WTC11 (cell line): ENCODE measurements at regions not wholly inside any gene's neighbourhood (a gene's known extent, or its start where the extent isn't known, plus 50 kb on each side); places are given as distances from the start of the nearest gene placed in this dataset.

Experiments
- ATAC-seq: fragments of 200-7000 bp; cut with Tn5 transposase; 2 replicates; pipeline ENCODE4 v1.10.0; 2021; ENCODE audit warnings: mild to moderate bottlenecking, moderate library complexity
- CTCF ChIA-PET: fragments of 300-600 bp; sonication (Branson Sonifier 250); formaldehyde crosslinking; loops from one replicate; lab custom pipeline; 2021; ENCODE audit warnings: antibody characterized with exemption; lab: Charles Lee
- POLR2A ChIA-PET: fragments of 350-600 bp; sonication (Branson Sonifier 250); formaldehyde crosslinking; loops from one replicate; lab custom pipeline; 2021; ENCODE audit warnings: antibody characterized with exemption; lab: Charles Lee
- DNase-seq: peaks from one replicate; pipeline ENCODE4 v3.0.0; 2021; ENCODE audit warnings: low spot score
- H3K27ac Mint-ChIP-seq: 2 replicates; pipeline ENCODE4 v1.8.0; 2021; ENCODE audit warnings: mixed read lengths
- H3K27me3 Mint-ChIP-seq: 2 replicates; pipeline ENCODE4 v1.8.0; 2021; ENCODE audit warnings: low read depth, mild to moderate bottlenecking, moderate library complexity, mixed read lengths
- H3K36me3 Mint-ChIP-seq: 2 replicates; pipeline ENCODE4 v1.8.0; 2021; ENCODE audit warnings: mixed read lengths
- H3K4me1 Mint-ChIP-seq: 2 replicates; pipeline ENCODE4 v1.8.0; 2022; ENCODE audit warnings: mixed read lengths
- H3K4me3 Mint-ChIP-seq: 2 replicates; pipeline ENCODE4 v1.8.0; 2021; ENCODE audit warnings: mild to moderate bottlenecking, moderate library complexity, mixed read lengths
- H3K9me3 Mint-ChIP-seq: 2 replicates; pipeline ENCODE4 v1.8.0; 2021; ENCODE audit warnings: mixed read lengths
- AFF4 ChIP-seq: sonication (generic); formaldehyde crosslinking; IDR thresholded peaks from 2 replicates; pipeline ENCODE4 v1.8.1; 2023; ENCODE audit warnings: mild to moderate bottlenecking, missing genetic modification reagents, borderline replicate concordance
- ATF3 ChIP-seq: sonication (generic); formaldehyde crosslinking; conservative IDR thresholded peaks from 2 replicates; pipeline ENCODE4 v1.8.1; 2022; ENCODE audit warnings: mild to moderate bottlenecking, missing genetic modification reagents
- CBFB ChIP-seq: sonication (generic); formaldehyde crosslinking; IDR thresholded peaks from 2 replicates; pipeline ENCODE4 v1.8.1; 2022; ENCODE audit warnings: mild to moderate bottlenecking, low read depth, missing genetic modification reagents
- ERG ChIP-seq: fragments of 250-450 bp; sonication (Bioruptor Pico); IDR thresholded peaks from 2 replicates; pipeline ENCODE4 v1.8.0; 2021; ENCODE audit warnings: mild to moderate bottlenecking
- HMGA2 ChIP-seq: fragments of 250-450 bp; sonication (Bioruptor Pico); IDR thresholded peaks from 2 replicates; pipeline ENCODE4 v1.4.0; 2021; ENCODE audit warnings: mild to moderate bottlenecking, moderate library complexity
- IRF1 ChIP-seq: sonication (generic); formaldehyde crosslinking; IDR thresholded peaks from 2 replicates; pipeline ENCODE4 v1.8.0; 2023; ENCODE audit warnings: missing genetic modification reagents
- KAT7 ChIP-seq: sonication (generic); formaldehyde crosslinking; IDR thresholded peaks from 2 replicates; pipeline ENCODE4 v1.8.1; 2023; ENCODE audit warnings: missing genetic modification reagents, mild to moderate bottlenecking, borderline replicate concordance
- MYBL2 ChIP-seq: sonication (generic); formaldehyde crosslinking; IDR thresholded peaks from 2 replicates; pipeline ENCODE4 v1.8.1; 2023; ENCODE audit warnings: mild to moderate bottlenecking, moderate library complexity, missing genetic modification reagents
- NFE2L1 ChIP-seq: sonication (generic); formaldehyde crosslinking; IDR thresholded peaks from 2 replicates; pipeline ENCODE4 v1.8.1; 2023; ENCODE audit warnings: missing genetic modification reagents
- NR2C2 ChIP-seq: sonication (generic); formaldehyde crosslinking; IDR thresholded peaks from 2 replicates; pipeline ENCODE4 v1.8.0; 2022; ENCODE audit warnings: mild to moderate bottlenecking, missing genetic modification reagents
- RELA ChIP-seq: sonication (generic); formaldehyde crosslinking; IDR thresholded peaks from 2 replicates; pipeline ENCODE4 v1.8.1; 2022; ENCODE audit warnings: missing genetic modification reagents, mild to moderate bottlenecking, borderline replicate concordance
- USF1 ChIP-seq: sonication (generic); formaldehyde crosslinking; IDR thresholded peaks from 2 replicates; pipeline ENCODE4 v1.8.0; 2022; ENCODE audit warnings: mild to moderate bottlenecking, missing genetic modification reagents
- ZNF121 ChIP-seq: sonication (generic); formaldehyde crosslinking; IDR thresholded peaks from 2 replicates; pipeline ENCODE4 v1.8.0; 2023; ENCODE audit warnings: missing genetic modification reagents
- ZNF219 ChIP-seq: sonication (generic); formaldehyde crosslinking; IDR thresholded peaks from 2 replicates; pipeline ENCODE4 v1.8.0; 2023; ENCODE audit warnings: missing genetic modification reagents, mild to moderate bottlenecking, borderline replicate concordance
- ZNF232 ChIP-seq: sonication (generic); formaldehyde crosslinking; IDR thresholded peaks from 2 replicates; pipeline ENCODE4 v1.8.0; 2022; ENCODE audit warnings: mild to moderate bottlenecking, missing genetic modification reagents
- ZNF317 ChIP-seq: sonication (generic); formaldehyde crosslinking; IDR thresholded peaks from 2 replicates; pipeline ENCODE4 v1.8.1; 2023; ENCODE audit warnings: low read depth, mild to moderate bottlenecking, moderate library complexity, missing genetic modification reagents, borderline replicate concordance
- ZNF396 ChIP-seq: fragments of 250-450 bp; sonication (Bioruptor Pico); IDR thresholded peaks from 2 replicates; pipeline ENCODE4 v1.8.0; 2021; ENCODE audit warnings: mild to moderate bottlenecking, moderate library complexity, borderline replicate concordance
- ZNF416 ChIP-seq: fragments of 250-450 bp; sonication (Bioruptor Pico); IDR thresholded peaks from 2 replicates; pipeline ENCODE4 v1.9.0; 2021; ENCODE audit warnings: mild to moderate bottlenecking, inconsistent platforms
- TF ChIP-seq, protein P1 (sequence below): sonication (generic); formaldehyde crosslinking; IDR thresholded peaks from 2 replicates; pipeline ENCODE4 v1.8.1; 2022; ENCODE audit warnings: low read depth, mild to moderate bottlenecking, moderate library complexity, missing genetic modification reagents, borderline replicate concordance

GRCh38 chrX:131944936-131945902 lies 77.9 kb upstream of the STK26 start:
- no peak for DNase-seq
- TF ChIP-seq ERG (CRISPR knock-in tag) (no peak), ZNF317 (CRISPR knock-in tag) (no peak), NR2C2 (CRISPR knock-in tag) (no peak), AFF4 (no peak), ZNF121 (CRISPR knock-in tag) (no peak), USF1 (CRISPR knock-in tag) (no peak), ATF3 (CRISPR knock-in tag) (no peak), ZNF396 (CRISPR knock-in tag) (no peak), RELA (CRISPR knock-in tag) (no peak), ZNF232 (no peak), KAT7 (CRISPR knock-in tag) (no peak), HMGA2 (CRISPR knock-in tag) (no peak), NFE2L1 (CRISPR knock-in tag) (no peak)
- TF ChIP-seq, protein P1, sequence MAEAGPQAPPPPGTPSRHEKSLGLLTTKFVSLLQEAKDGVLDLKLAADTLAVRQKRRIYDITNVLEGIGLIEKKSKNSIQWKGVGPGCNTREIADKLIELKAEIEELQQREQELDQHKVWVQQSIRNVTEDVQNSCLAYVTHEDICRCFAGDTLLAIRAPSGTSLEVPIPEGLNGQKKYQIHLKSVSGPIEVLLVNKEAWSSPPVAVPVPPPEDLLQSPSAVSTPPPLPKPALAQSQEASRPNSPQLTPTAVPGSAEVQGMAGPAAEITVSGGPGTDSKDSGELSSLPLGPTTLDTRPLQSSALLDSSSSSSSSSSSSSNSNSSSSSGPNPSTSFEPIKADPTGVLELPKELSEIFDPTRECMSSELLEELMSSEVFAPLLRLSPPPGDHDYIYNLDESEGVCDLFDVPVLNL (CRISPR knock-in tag), result no peak
- no peaks in the 10 kb centered on the region; the same call in 1 of the 2 replicates for H3K27me3 Mint-ChIP-seq
- no peaks in the 10 kb centered on the region for H3K36me3 Mint-ChIP-seq
- ChIA-PET CTCF (no interaction called here), POLR2A (no interaction called here)
- no peak overlapping the region for H3K4me3 Mint-ChIP-seq
- no peak for ATAC-seq
- no peaks in the 10 kb centered on the region for H3K4me1 Mint-ChIP-seq
- peaks cover 8% of the 10 kb centered on the region for H3K9me3 Mint-ChIP-seq
- H3K27ac Mint-ChIP-seq, result no peak overlapping the region

GRCh38 chrX:131951166-131951565 lies 71.9 kb upstream of the STK26 start:
- Mint-ChIP-seq H3K4me1 (peaks cover 8% of the 10 kb centered on the region), H3K4me3 (no peak overlapping the region), H3K36me3 (no peaks in the 10 kb centered on the region), H3K27me3 (peaks cover 4% of the 10 kb centered on the region; the same call in 1 of the 2 replicates), H3K27ac (no peak overlapping the region), H3K9me3 (peaks cover 10% of the 10 kb centered on the region)
- TF ChIP-seq ERG (CRISPR knock-in tag) (no peak), CBFB (CRISPR knock-in tag) (no peak), ZNF219 (CRISPR knock-in tag) (no peak), AFF4 (no peak), ZNF416 (CRISPR knock-in tag) (no peak), MYBL2 (no peak), NR2C2 (CRISPR knock-in tag) (no peak), IRF1 (CRISPR knock-in tag) (no peak)
- no peak for ATAC-seq
- ChIA-PET CTCF (no interaction called here), POLR2A (no interaction called here)
- no peak for DNase-seq
